ENCODE measurements at regions not wholly inside any gene's neighbourhood (a gene's known extent, or its start where the extent isn't known, plus 50 kb on each side); places are given as distances from the start of the nearest gene placed in this dataset.

DNA sequence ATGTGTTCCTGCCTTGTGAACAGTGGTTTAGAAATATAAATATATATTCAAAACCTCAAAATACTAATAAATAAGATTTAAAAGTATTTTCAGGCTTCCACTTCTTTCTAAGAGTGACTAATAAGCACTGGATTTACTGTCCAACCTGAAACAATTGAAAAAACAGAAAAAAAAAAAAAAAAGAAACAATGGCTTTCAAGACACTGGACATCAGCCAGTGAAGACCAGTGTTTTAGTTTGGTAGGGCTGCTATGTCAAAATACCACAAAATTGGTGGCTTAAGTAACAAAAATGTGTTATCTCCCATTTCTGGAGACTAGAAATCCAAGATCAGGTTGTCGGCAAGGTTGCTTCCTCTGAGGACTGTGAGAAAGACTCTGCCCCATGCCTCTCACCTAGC is 101.4 kb upstream of the PDE7B start:
- no peaks in the 10 kb centered on the region for H3K9me3 ChIP-seq
- WGBS (ENCODE audit: insufficient coverage, low coverage, low lambda C conversion rate, missing lambda C conversion rate) = 86% methylated on average over 1 of the region's 1 CpG
- TF ChIP-seq POLR2A (IDR thresholded peaks at IDR 0.05) = no peak
- TF ChIP-seq, protein P1, sequence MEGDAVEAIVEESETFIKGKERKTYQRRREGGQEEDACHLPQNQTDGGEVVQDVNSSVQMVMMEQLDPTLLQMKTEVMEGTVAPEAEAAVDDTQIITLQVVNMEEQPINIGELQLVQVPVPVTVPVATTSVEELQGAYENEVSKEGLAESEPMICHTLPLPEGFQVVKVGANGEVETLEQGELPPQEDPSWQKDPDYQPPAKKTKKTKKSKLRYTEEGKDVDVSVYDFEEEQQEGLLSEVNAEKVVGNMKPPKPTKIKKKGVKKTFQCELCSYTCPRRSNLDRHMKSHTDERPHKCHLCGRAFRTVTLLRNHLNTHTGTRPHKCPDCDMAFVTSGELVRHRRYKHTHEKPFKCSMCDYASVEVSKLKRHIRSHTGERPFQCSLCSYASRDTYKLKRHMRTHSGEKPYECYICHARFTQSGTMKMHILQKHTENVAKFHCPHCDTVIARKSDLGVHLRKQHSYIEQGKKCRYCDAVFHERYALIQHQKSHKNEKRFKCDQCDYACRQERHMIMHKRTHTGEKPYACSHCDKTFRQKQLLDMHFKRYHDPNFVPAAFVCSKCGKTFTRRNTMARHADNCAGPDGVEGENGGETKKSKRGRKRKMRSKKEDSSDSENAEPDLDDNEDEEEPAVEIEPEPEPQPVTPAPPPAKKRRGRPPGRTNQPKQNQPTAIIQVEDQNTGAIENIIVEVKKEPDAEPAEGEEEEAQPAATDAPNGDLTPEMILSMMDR (IDR thresholded peaks at IDR 0.05) = no peak
- no peak overlapping the region for H3K4me3 ChIP-seq
- DNase-seq (no peak), ATAC-seq (no peak)
- H3K27me3 ChIP-seq = no peaks in the 10 kb centered on the region
- H3K36me3 ChIP-seq = no peaks in the 10 kb centered on the region
- no peak overlapping the region for H3K27ac ChIP-seq
- no peaks in the 10 kb centered on the region for H3K4me1 ChIP-seq
- intact Hi-C loops (cut with DNase I) = no loop called here

DNA sequence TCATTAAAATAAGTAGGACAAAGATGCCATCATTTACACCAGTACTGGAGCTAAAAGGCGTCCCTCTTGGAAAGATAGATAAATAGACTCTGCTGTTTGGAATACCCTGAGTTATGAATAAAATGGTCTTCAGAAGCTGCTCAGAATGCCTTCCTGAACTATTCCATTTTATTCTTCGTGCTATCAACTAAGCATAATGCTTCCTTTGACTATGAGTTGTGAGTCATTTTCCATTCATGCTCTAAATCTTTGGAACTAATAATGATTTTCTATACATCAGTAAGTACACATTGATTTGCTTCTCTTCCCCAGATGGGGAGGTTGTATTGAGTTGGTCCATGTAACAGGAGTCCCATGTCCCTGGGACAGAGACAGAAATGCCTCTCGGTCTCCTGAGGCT is 98.3 kb upstream of the PDE7B start:
- no peak for ATAC-seq
- Histone ChIP-seq H3K4me1 (no peaks in the 10 kb centered on the region), H3K27me3 (no peaks in the 10 kb centered on the region), H3K4me3 (no peak overlapping the region), H3K27ac (no peak overlapping the region), H3K36me3 (no peaks in the 10 kb centered on the region), H3K9me3 (no peaks in the 10 kb centered on the region)
- intact Hi-C loops (cut with DNase I) = no loop called here
- no peak for DNase-seq
- WGBS (ENCODE audit: insufficient coverage, low coverage, low lambda C conversion rate, missing lambda C conversion rate) = 75% methylated on average over 3 of the region's 3 CpGs
- no peak for TF ChIP-seq POLR2A (IDR thresholded peaks at IDR 0.05)
- TF ChIP-seq, protein P1 (IDR thresholded peaks at IDR 0.05) = no peak

DNA sequence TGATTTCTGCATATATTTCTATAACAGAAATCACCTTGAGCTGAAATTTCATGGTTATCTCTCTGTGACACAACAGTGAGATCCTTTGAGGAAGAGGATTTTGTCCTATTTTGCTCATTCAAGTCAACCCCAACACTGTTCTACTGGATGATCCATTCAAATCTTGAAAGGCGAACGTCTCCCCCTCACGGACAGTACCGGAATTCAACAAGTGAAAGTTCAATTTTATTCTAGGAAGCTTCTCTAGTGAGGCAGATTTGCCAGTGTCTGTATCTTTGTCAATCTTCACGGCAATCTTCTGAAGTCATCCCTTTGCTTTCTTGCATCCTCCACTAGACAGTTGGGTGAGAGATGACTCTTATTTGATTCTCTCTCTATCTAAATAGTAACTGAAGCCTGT is 91.7 kb upstream of the PDE7B start:
- no peaks in the 10 kb centered on the region for H3K27me3 ChIP-seq
- no peak overlapping the region for H3K4me3 ChIP-seq
- intact Hi-C loops (cut with DNase I) = no loop called here
- H3K4me1 ChIP-seq = no peaks in the 10 kb centered on the region
- no peaks in the 10 kb centered on the region for H3K36me3 ChIP-seq
- no peaks in the 10 kb centered on the region for H3K9me3 ChIP-seq
- 57% methylated on average over 5 of the region's 5 CpGs for WGBS (ENCODE audit: insufficient coverage, low coverage, low lambda C conversion rate, missing lambda C conversion rate)
- TF ChIP-seq, protein P1 (IDR thresholded peaks at IDR 0.05) = peak in 3 of 4 donors; percentile 19 to 31 (median 24)
- no peak for TF ChIP-seq POLR2A (IDR thresholded peaks at IDR 0.05)
- no peak for DNase-seq
- no peak overlapping the region for H3K27ac ChIP-seq
- peak in 3 of 4 donors; percentile 27 to 81 (median 65) for ATAC-seq

DNA sequence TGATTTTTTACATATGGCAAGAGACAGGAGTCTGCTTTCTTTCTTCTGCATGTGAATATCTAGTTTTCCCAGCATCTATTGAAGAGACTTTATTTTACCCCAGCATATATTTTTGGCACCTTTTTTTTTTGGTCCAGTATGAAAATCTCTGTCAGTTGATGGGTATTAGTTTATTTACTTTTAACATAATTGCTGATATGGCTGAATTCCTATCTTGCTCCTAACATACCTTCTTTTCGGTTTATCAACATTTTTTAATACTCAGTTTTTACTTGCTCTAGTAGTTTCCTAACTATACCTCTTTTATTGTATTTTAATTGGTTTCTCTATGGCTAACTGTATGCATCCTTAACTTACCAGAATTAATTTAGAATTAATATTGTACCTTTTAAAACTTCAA is 77.5 kb upstream of the PDE7B start:
- no peak for DNase-seq
- intact Hi-C loops (cut with DNase I) = no loop called here
- no peak for TF ChIP-seq POLR2A (IDR thresholded peaks at IDR 0.05)
- TF ChIP-seq, protein P1 (IDR thresholded peaks at IDR 0.05) = no peak
- 79% methylated on average over 1 of the region's 1 CpG for WGBS (ENCODE audit: insufficient coverage, low coverage, low lambda C conversion rate, missing lambda C conversion rate)
- no peak for ATAC-seq
- Histone ChIP-seq H3K9me3 (no peaks in the 10 kb centered on the region), H3K27ac (no peak overlapping the region), H3K36me3 (no peaks in the 10 kb centered on the region), H3K27me3 (no peaks in the 10 kb centered on the region), H3K4me1 (no peaks in the 10 kb centered on the region), H3K4me3 (no peak overlapping the region)

DNA sequence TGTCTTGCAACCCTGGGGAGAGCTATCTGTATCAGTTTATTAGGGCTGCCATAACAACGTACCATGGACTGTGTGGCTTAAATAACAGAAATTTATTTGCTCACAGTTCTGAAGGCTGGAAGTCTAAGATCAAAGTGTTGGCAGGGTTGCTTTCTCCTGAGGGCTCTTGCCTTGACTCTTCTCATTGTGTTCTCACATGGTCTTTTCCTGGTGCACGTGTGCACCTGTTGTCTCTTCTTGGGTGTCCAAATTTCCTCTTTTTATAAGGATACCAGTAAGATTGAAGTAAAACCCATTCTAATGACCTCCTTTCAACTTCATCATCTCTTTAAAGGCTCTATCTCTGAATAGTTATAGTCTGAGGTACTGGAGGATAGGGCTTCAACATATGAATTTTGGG is 72.3 kb upstream of the PDE7B start:
- ATAC-seq (no peak), DNase-seq (no peak)
- no peaks in the 10 kb centered on the region for H3K36me3 ChIP-seq
- WGBS (ENCODE audit: insufficient coverage, low coverage, low lambda C conversion rate, missing lambda C conversion rate) = 71% methylated on average over 2 of the region's 2 CpGs
- no peaks in the 10 kb centered on the region for H3K27me3 ChIP-seq
- TF ChIP-seq, protein P1 (IDR thresholded peaks at IDR 0.05) = no peak
- TF ChIP-seq POLR2A (IDR thresholded peaks at IDR 0.05) = no peak
- intact Hi-C loops (cut with DNase I) = no loop called here
- H3K4me3 ChIP-seq = no peak overlapping the region
- no peaks in the 10 kb centered on the region for H3K9me3 ChIP-seq
- no peak overlapping the region for H3K27ac ChIP-seq
- no peaks in the 10 kb centered on the region for H3K4me1 ChIP-seq

All from right lobe of liver (tissue), 6 donors.